GM12865 (cell line): ENCODE measurements at regions not wholly inside any gene's neighbourhood (a gene's known extent, or its start where the extent isn't known, plus 50 kb on each side); places are given as distances from the start of the nearest gene placed in this dataset.

Source experiments
- DNase-seq: peaks from one replicate; pipeline ENCODE4 v3.0.0; 2010; ENCODE audit warnings: low read depth
- H3K4me3 ChIP-seq: 2 replicates; pipeline ENCODE4 v1.5.1; 2011; ENCODE audit warnings: mild to moderate bottlenecking, low read depth, low read length, control low read depth
- CTCF ChIP-seq: IDR thresholded peaks from 2 replicates; pipeline ENCODE4 v1.5.1; 2011; ENCODE audit warnings: low read length, control low read depth, low read depth, inconsistent platforms; ENCODE audit not compliant: insufficient read depth; ENCODE audit errors: missing control alignments

DNA sequence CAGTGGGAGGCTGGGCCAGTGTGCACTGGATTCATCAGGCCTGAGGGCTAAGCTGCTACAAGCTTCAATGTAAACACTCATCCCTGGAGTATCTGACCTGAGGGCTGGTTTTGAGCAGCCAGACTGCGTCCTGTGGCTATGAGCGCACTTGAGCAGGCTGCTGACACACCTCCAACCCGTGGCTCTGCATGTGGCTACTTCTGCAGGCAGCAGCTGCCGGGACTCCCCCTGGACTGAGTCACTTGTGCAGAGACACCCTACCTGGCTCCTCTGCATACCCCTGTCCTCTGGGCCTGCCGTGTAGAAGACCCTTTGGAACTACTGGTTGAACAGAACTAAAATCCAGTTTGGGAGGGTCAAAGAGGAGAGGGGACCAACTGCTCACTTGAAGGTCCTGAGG, 172.0 kb downstream of the SCP2D1 start:
- H3K4me3 ChIP-seq: no peak overlapping the region
- peak; percentile 17 for DNase-seq
- no peak for TF ChIP-seq CTCF

DNA sequence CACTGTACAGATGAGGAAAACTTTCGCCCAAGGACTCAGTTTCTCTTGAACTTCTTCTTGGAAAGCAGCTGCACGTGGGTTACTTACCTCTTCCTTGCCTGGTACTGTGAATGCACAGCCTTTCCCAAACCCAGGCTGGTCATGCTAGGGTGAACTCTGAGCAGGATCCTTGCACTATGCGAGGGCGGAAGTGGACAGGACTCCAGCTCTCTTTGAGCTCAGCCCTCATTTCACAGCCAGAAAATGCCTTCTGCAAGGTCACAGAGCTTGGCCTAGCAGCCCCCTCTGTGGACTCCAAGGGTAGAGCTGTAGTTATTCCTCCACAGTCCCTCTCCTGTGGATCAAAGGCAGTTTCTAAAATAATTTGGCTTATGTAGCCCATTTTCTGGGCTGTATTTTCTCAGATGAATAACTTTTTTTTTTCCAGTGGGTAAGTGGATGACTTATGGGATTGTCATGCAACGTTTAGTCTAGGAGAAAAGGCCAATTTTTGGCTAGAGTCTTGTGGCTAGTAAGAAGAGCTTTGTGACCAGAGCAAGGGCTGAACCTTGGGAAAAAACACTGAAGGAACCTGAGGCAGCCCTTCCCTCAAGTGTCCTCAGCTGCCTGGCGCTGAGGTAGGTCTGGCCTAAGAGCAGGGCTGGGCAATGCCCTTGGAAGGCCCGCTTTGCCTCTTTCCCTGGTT, 172.7 kb downstream of the SCP2D1 start:
- no peak for TF ChIP-seq CTCF
- H3K4me3 ChIP-seq: no peak overlapping the region
- no peak for DNase-seq

DNA sequence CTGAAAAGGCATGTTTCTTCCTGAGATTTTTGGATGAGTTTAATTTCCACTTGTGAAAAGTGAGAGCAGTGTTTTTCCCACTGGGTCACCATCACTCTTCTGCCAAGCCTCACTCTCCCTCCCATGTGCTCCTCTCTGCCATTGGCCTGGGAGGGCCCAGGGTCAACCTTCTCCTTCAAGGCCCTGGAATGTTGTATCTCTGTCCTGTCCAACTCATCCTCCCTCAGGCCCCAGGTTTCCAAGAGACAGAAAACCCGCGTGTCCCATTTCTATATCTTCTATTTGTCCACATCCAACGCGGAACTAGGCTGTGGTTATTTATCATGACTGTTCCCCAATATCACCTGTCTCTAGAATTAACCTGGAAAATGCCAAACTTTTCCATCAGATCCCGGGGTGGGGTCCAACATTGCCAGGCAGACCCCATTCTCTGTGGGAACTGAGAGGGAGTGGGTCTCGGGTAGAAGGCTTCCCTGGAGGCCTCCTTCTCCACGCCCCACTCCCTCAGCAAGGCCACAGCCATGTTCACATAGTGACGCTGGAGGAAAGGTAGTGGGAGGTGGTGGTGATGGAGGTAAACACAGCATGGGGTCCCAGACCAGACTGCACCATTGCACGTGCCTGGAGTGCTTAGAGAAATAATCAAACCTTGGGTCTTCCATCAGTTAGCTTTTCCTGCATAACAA, 173.5 kb downstream of the SCP2D1 start:
- no peak overlapping the region for H3K4me3 ChIP-seq
- no peak for TF ChIP-seq CTCF
- DNase-seq: no peak

GRCh38 chr20:18987781-18988360, 174.3 kb downstream of the SCP2D1 start:
- no peak for TF ChIP-seq CTCF
- no peak overlapping the region for H3K4me3 ChIP-seq

DNA sequence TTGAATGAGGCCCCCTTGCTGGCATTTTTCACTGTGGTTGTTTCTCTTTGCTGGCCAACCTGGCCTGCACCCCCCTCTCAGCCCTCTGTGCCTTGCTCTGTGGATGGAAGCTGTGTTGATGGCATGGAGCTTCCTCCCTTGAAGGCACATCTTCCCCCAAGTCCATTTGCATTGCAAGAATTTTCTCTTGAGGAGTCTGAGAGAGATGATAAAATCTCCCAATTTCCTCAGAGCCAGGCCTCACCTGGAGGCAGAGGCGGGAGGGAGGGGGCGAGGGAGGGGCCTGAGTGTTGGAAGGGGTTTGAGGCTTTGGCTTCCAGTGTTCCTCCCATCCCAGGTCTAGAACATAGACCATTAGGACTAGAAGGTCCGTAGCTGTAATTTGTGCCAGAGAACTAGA, 175.1 kb downstream of the SCP2D1 start:
- no peak for DNase-seq
- no peak for TF ChIP-seq CTCF
- no peak overlapping the region for H3K4me3 ChIP-seq

More at GRCh38 chr20:18987781-18988360, 174.3 kb downstream of the SCP2D1 start:
- DNase-seq: no peak

GRCh38 chr20:18989736-18990474, 176.3 kb downstream of the SCP2D1 start:
- H3K4me3 ChIP-seq: no peak overlapping the region
- no peak for TF ChIP-seq CTCF
- no peak for DNase-seq
